ENCODE measurements at regions not wholly inside any gene's neighbourhood (a gene's known extent, or its start where the extent isn't known, plus 50 kb on each side); places are given as distances from the start of the nearest gene placed in this dataset.
A peak's percentile ranks its signal among the peaks of the same experiment; 100 is the strongest.

DNA sequence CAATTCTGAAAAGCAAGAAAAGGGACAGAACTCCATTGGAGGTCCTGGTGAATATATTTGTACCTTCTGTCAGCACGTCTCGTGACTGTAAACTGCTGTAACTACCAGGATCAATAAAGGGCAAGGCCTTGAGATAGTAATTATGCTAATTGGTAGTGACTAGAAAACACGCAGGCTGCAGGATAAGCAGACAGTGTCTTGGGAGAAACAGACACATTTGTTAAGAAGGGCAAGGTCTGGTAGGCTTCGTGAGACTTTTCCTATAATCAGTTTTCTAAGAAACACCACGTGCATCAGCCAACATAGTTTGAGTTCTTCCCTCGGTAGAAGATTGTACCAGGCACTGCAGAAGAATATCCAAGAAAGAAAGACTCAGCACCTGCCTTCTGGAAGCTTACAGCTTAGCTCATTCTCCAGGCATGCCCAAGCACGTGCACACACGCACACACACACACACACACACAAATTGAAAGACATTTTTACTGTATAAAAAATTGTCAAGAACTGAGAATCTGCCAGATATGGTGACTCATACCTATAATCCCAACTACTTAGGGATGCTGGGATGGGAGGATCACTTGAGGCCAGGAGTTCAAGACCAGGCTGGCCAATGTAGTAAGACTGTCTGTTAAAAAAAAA is 167.0 kb upstream of the SASH1 start:
- Histone ChIP-seq H3K4me1 (ENCODE audit: control insufficient read depth, insufficient read depth, low read length) (no peaks in the 10 kb centered on the region), H3K36me3 (ENCODE audit: control insufficient read depth, insufficient read depth, low read length) (no peaks in the 10 kb centered on the region), H3K4me2 (ENCODE audit: low read depth, low read length) (no peak overlapping the region), H4K8ac (ENCODE audit: low read depth in 2 of 2, low read length in 2 of 2) (no peak overlapping the region), H2AK5ac (ENCODE audit: low read depth, low read length) (no peak overlapping the region), H3K9me3 (ENCODE audit: control insufficient read depth, insufficient read depth, low read length) (no peaks in the 10 kb centered on the region), H3K4me3 (ENCODE audit: insufficient read depth, low read depth, low read length) (no peak overlapping the region), H2AK9ac (replicated peaks; ENCODE audit: low read depth, low read length, poor library complexity) (no peak overlapping the region), H4K91ac (ENCODE audit: insufficient read depth, low read depth, low read length) (no peak overlapping the region), H2BK20ac (ENCODE audit: low read depth, low read length) (no peak overlapping the region), H3K27me3 (ENCODE audit: control insufficient read depth, insufficient read depth, low read length) (no peaks in the 10 kb centered on the region), H3K27ac (ENCODE audit: insufficient read depth, low read length) (no peak overlapping the region), H2AFZ (replicated peaks; ENCODE audit: low read length, poor library complexity) (no peak overlapping the region), H3K18ac (ENCODE audit: low read depth, low read length) (no peak overlapping the region), H3K14ac (replicated peaks; ENCODE audit: low read depth, low read length) (no peak overlapping the region), H2BK5ac (ENCODE audit: low read depth, low read length, poor library complexity, severe bottlenecking) (no peak overlapping the region), H3K79me1 (ENCODE audit: low read depth in 1 of 2, low read length in 2 of 2) (no peaks in the 10 kb centered on the region), H4K20me1 (ENCODE audit: insufficient read depth, low read length) (no peaks in the 10 kb centered on the region), H3K56ac (ENCODE audit: extremely low read depth, insufficient read depth, low read length) (no peak overlapping the region), H2BK120ac (ENCODE audit: low read depth, low read length) (no peak overlapping the region), H3K9ac (ENCODE audit: low read depth, low read length) (no peak overlapping the region), H3K4ac (ENCODE audit: low read depth, low read length) (no peak overlapping the region), H3K9me1 (ENCODE audit: insufficient read depth, low read length) (no peaks in the 10 kb centered on the region), H2BK15ac (ENCODE audit: low read depth, low read length) (no peak overlapping the region), H4K5ac (ENCODE audit: low read depth, low read length) (no peak overlapping the region), H3K23ac (ENCODE audit: low read depth, low read length) (no peak overlapping the region)
- TF ChIP-seq BHLHE40 (IDR thresholded peaks at IDR 0.05; ENCODE audit: low read depth, low read length) = peak; percentile 59; the same call in 1 of the 2 replicates
- no peak for TF ChIP-seq CHD1 (IDR thresholded peaks at IDR 0.05; ENCODE audit: low read depth, low read length)
- 95% methylated on average over 4 of the region's 8 CpGs; no CpG with 5 or more reads in 1 of the 2 experiments for WGBS, 2 experiments (ENCODE audit: extremely low coverage in 2 of 2, insufficient read length in 1 of 2)
- intact Hi-C loops (cut with micrococcal nuclease) = loop anchor here (2.0 to 5.0 kb wide), 2 partner anchors 167 to 355 kb away; partner anchors contain the start of gene SASH1
- in situ Hi-C loops (cut with MboI; ENCODE audit: low sequenced_read_pairs) = loop anchor here (5.0 kb wide), 1 partner anchor 297 kb away; no protein-coding TSS in a partner anchor
- dilution Hi-C loops (cut with HindIII; ENCODE audit: low sequenced_read_pairs, unreplicated experiment) = no loop called here
- ChIA-PET CTCF (interaction anchor here (1.8 to 2.4 kb wide), 2 partner anchors 75 to 669 kb away, joined by 6 to 12 read pairs; no protein-coding TSS in a partner anchor), POLR2A (ENCODE audit: unreplicated experiment) (no interaction called here)
- no TSS peak for BruUV-seq (replicated peaks)
- DNase-seq (peak; percentile 46), ATAC-seq (ENCODE audit: low read depth) (no peak)

All from IMR-90 (cell line).